Endothelial cell of umbilical vein (primary cell): ENCODE measurements at regions not wholly inside any gene's neighbourhood (a gene's known extent, or its start where the extent isn't known, plus 50 kb on each side); places are given as distances from the start of the nearest gene placed in this dataset.

ENCODE experiments used
- BruUV-seq: library from RNA; stranded (reverse); fragments of 400-500 nt; replicated peaks from 2 replicates; lab custom pipeline; 2021; lab: Mats Ljungman, UMichigan
- CTCF ChIA-PET: fragments of 300-600, 350-600 bp; sonication (Branson Sonifier 250); formaldehyde crosslinking; loops from one replicate; lab custom pipeline; 2021; ENCODE audit warnings: antibody characterized with exemption, inconsistent platforms; lab: Charles Lee
- POLR2A ChIA-PET: fragments of 300-600, 350-600 bp; sonication (Branson Sonifier 250); formaldehyde crosslinking; loops from one replicate; lab custom pipeline; 2021; ENCODE audit warnings: antibody characterized with exemption, inconsistent platforms; lab: Charles Lee
- DNase-seq: peaks from one replicate; pipeline ENCODE4 v3.0.0-alpha.2; 2011; ENCODE audit warnings: low read depth, low spot score
- FAIRE-seq: peaks from 2 replicates; lab custom pipeline; 2011; peaks lifted over from hg19 to GRCh38; lab: Jason Lieb, UNC
- H2AFZ ChIP-seq: 2 replicates; pipeline ENCODE4 v1.6.0; 2012; ENCODE audit warnings: low read depth, low read length, control low read depth, inconsistent platforms
- H3K27ac ChIP-seq: 2 replicates; pipeline ENCODE4 v1.5.1; 2011; ENCODE audit warnings: low read depth, mild to moderate bottlenecking, control low read depth, low read length, moderate library complexity; ENCODE audit not compliant: insufficient read depth
- H3K27me3 ChIP-seq, 2 experiments: 2 replicates each; pipeline versions ENCODE4 v1.6.0 to v1.6.1; 2011; ENCODE audit warnings: low read length in 2 of 2, mixed read lengths in 1 of 2; ENCODE audit not compliant: control insufficient read depth in 2 of 2, insufficient read depth in 2 of 2
- H3K36me3 ChIP-seq, 2 experiments: 2 replicates in 1 of 2; 3 replicates in 1 of 2; pipeline ENCODE4 v1.5.1; 2011; ENCODE audit warnings: low read length in 2 of 2, mild to moderate bottlenecking in 1 of 2, moderate library complexity in 1 of 2; ENCODE audit not compliant: control insufficient read depth in 2 of 2, insufficient read depth in 2 of 2; ENCODE audit errors: extremely low read depth in 1 of 2
- H3K4me1 ChIP-seq: 3 replicates; pipeline ENCODE4 v1.5.1; 2011; ENCODE audit warnings: mild to moderate bottlenecking, low read length; ENCODE audit not compliant: control insufficient read depth, insufficient read depth; ENCODE audit errors: extremely low read depth
- H3K4me2 ChIP-seq: 2 replicates; pipeline ENCODE4 v1.6.1; 2011; ENCODE audit warnings: low read length, control low read depth, mixed read lengths; ENCODE audit not compliant: insufficient read depth
- H3K4me3 ChIP-seq, 3 experiments: fragments of 200-600 bp in 1 of 3; sonication (generic), shearing (Covaris generic) in 1 of 3; replicated peaks in 1 of 3; 2 replicates each; pipeline ENCODE4 v1.5.1; 2011 to 2016; ENCODE audit warnings: control low read depth in 3 of 3, low read length in 3 of 3, mild to moderate bottlenecking in 2 of 3, inconsistent platforms in 1 of 3, low read depth in 1 of 3, moderate library complexity in 1 of 3; ENCODE audit not compliant: insufficient read depth in 1 of 3
- H3K79me2 ChIP-seq: 2 replicates; pipeline ENCODE4 v1.6.0; 2012; ENCODE audit warnings: low read length, inconsistent platforms; ENCODE audit not compliant: control insufficient read depth, insufficient read depth
- H3K9ac ChIP-seq: replicated peaks from 2 replicates; pipeline ENCODE3; 2011; ENCODE audit warnings: low read length, control low read depth; ENCODE audit not compliant: insufficient read depth; ENCODE audit errors: extremely low read depth
- H3K9me1 ChIP-seq: replicated peaks from 3 replicates; pipeline ENCODE4 v1.6.0; 2011; ENCODE audit warnings: mild to moderate bottlenecking, low read length; ENCODE audit not compliant: control insufficient read depth, insufficient read depth; ENCODE audit errors: extremely low read depth
- H3K9me3 ChIP-seq: replicated peaks from 2 replicates; pipeline ENCODE4 v1.5.1; 2012; ENCODE audit warnings: low read length, inconsistent platforms; ENCODE audit not compliant: control insufficient read depth, insufficient read depth
- H4K20me1 ChIP-seq: replicated peaks from 2 replicates; pipeline ENCODE3; 2011; ENCODE audit warnings: mild to moderate bottlenecking, low read length; ENCODE audit not compliant: control insufficient read depth, insufficient read depth; ENCODE audit errors: extremely low read depth
- CTCF ChIP-seq, 2 donors: IDR thresholded peaks; 1 replicate in 1 of 2; 2 replicates in 1 of 2; pipeline ENCODE4 v1.5.1; 2011; ENCODE audit warnings: low read length in 2 of 2, mild to moderate bottlenecking in 2 of 2, moderate library complexity in 2 of 2, control low read depth in 1 of 2, inconsistent platforms in 1 of 2, low read depth in 1 of 2; ENCODE audit not compliant: insufficient read depth in 1 of 2; ENCODE audit errors: extremely low read depth in 1 of 2
- EZH2 ChIP-seq: IDR thresholded peaks from 2 replicates; pipeline ENCODE4 v1.6.1; 2012; ENCODE audit warnings: borderline replicate concordance, low read depth, mild to moderate bottlenecking, moderate library complexity, low read length, inconsistent platforms; ENCODE audit not compliant: severe bottlenecking
- FOS ChIP-seq: IDR thresholded peaks from 2 replicates; pipeline ENCODE4 v1.6.1; 2011; ENCODE audit warnings: mild to moderate bottlenecking, low read length, moderate library complexity, borderline replicate concordance; ENCODE audit not compliant: insufficient read depth
- GATA2 ChIP-seq: IDR thresholded peaks from 2 replicates; pipeline ENCODE4 v1.7.0; 2011; ENCODE audit warnings: low read depth, mild to moderate bottlenecking, moderate library complexity, mixed read lengths, low read length; ENCODE audit not compliant: insufficient read length, insufficient read depth
- JUN ChIP-seq: IDR thresholded peaks from 2 replicates; pipeline ENCODE4 v1.6.1; 2011; ENCODE audit warnings: borderline replicate concordance, low read depth; ENCODE audit not compliant: insufficient read length, insufficient read depth
- MYC ChIP-seq: IDR thresholded peaks from one replicate; pipeline ENCODE4 v1.6.1; 2011; ENCODE audit warnings: mild to moderate bottlenecking, low read depth, low read length
- POLR2A ChIP-seq: IDR thresholded peaks from 2 replicates; pipeline ENCODE4 v1.6.1; 2012; ENCODE audit warnings: low read depth, mild to moderate bottlenecking, control low read depth, low read length
- POLR2AphosphoS5 ChIP-seq: IDR thresholded peaks from 2 replicates; pipeline ENCODE4 v1.6.1; 2012; ENCODE audit warnings: low read depth, mild to moderate bottlenecking, control low read depth, low read length, moderate library complexity; ENCODE audit not compliant: insufficient read depth
- dilution Hi-C: fragments of 300-500 bp; cut with MboI; formaldehyde crosslinking; loops from one replicate; pipeline ENCODE4 v1.15.0; 2019; ENCODE audit warnings: low sequenced_read_pairs; ENCODE audit not compliant: extremely low pct_ligation_motif_present
- intact Hi-C: fragments of 100-400 bp; cut with micrococcal nuclease; formaldehyde crosslinking; loops from one replicate; pipeline ENCODE4 v1.10.0; 2022
- TF ChIP-seq, protein P1 (sequence below): IDR thresholded peaks from 2 replicates; pipeline ENCODE4 v1.6.1; 2011; ENCODE audit not compliant: insufficient read depth, insufficient read length

DNA sequence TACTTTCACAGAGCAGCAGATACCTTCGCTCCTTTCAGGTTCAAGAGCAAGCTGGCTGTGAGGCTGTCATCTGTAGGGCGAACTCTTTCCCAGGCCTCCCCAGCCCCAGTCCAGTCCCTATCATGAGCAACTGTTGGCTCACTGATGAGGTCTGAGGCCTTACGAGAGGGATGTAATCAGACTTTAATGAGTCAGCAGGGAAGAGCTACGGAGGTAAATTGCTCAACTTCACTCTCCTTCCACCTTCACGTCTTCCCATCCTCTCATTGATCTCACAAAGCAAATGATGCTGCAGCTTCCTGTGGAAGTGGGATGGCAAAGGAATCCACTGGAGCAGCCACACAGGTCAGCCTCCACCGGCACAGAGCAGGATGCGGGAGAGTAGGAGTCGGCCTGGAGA, 130.7 kb upstream of the TBCA start:
- no peak for DNase-seq
- intact Hi-C loops: no loop called here
- H3K4me1 ChIP-seq: no peaks in the 10 kb centered on the region
- H4K20me1 ChIP-seq: no peaks in the 10 kb centered on the region
- POLR2A ChIA-PET: no interaction called here
- dilution Hi-C loops: no loop called here
- no peak overlapping the region for H3K4me2 ChIP-seq
- H3K9me3 ChIP-seq: no peaks in the 10 kb centered on the region
- TF ChIP-seq CTCF (IDR thresholded peaks at IDR 0.05; ENCODE audit: extremely low read depth in 1 of 2, insufficient read depth in 1 of 2, low read depth in 1 of 2, low read length in 2 of 2) (no peak), POLR2AphosphoS5 (no peak), EZH2 (no peak), FOS (no peak), POLR2A (no peak), JUN (no peak), MYC (no peak), GATA2 (no peak)
- TF ChIP-seq, protein P1, sequence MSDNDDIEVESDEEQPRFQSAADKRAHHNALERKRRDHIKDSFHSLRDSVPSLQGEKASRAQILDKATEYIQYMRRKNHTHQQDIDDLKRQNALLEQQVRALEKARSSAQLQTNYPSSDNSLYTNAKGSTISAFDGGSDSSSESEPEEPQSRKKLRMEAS: no peak
- no peak overlapping the region for H3K9ac ChIP-seq
- H3K27me3 ChIP-seq: peaks cover 12 to 21% of the 10 kb centered on the region in 2 experiments
- no peaks in the 10 kb centered on the region for H3K36me3 ChIP-seq
- H3K9me1 ChIP-seq: no peaks in the 10 kb centered on the region
- H2AFZ ChIP-seq: no peak overlapping the region
- no peaks in the 10 kb centered on the region for H3K79me2 ChIP-seq
- CTCF ChIA-PET: no interaction called here
- BruUV-seq: no TSS peak
- no peak overlapping the region for H3K4me3 ChIP-seq
- FAIRE-seq: no peak
- no peak overlapping the region for H3K27ac ChIP-seq
